NB4 (cell line): ENCODE measurements at regions not wholly inside any gene's neighbourhood (a gene's known extent, or its start where the extent isn't known, plus 50 kb on each side); places are given as distances from the start of the nearest gene placed in this dataset.

ENCODE experiments used
- DNase-seq: peaks from one replicate; pipeline ENCODE4 v3.0.0; 2010; ENCODE audit warnings: low read depth
- H3K4me3 ChIP-seq: one replicate; pipeline ENCODE4 v1.5.1; 2011; ENCODE audit warnings: mild to moderate bottlenecking, low read depth, low read length, moderate library complexity
- MYC ChIP-seq: IDR thresholded peaks from 2 replicates; pipeline ENCODE4 v1.6.1; 2011; ENCODE audit warnings: low read depth, low read length
- POLR2A ChIP-seq: IDR thresholded peaks from 2 replicates; pipeline ENCODE4 v1.6.1; 2011; ENCODE audit warnings: mild to moderate bottlenecking; ENCODE audit not compliant: insufficient read length; ENCODE audit errors: extremely low read depth
- TF ChIP-seq, protein P1 (sequence below): IDR thresholded peaks from 2 replicates; pipeline ENCODE4 v1.6.1; 2011; ENCODE audit warnings: low read depth, low read length
- TF ChIP-seq, protein P2 (sequence below): IDR thresholded peaks from one replicate; pipeline ENCODE4 v1.5.1; 2012; ENCODE audit warnings: low read depth, low read length

GRCh38 chr7:69047151-69047754 is 551.0 kb upstream of the AUTS2 start:
- DNase-seq: no peak
- TF ChIP-seq, protein P1, sequence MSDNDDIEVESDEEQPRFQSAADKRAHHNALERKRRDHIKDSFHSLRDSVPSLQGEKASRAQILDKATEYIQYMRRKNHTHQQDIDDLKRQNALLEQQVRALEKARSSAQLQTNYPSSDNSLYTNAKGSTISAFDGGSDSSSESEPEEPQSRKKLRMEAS: no peak
- no peak for TF ChIP-seq POLR2A
- TF ChIP-seq, protein P2, sequence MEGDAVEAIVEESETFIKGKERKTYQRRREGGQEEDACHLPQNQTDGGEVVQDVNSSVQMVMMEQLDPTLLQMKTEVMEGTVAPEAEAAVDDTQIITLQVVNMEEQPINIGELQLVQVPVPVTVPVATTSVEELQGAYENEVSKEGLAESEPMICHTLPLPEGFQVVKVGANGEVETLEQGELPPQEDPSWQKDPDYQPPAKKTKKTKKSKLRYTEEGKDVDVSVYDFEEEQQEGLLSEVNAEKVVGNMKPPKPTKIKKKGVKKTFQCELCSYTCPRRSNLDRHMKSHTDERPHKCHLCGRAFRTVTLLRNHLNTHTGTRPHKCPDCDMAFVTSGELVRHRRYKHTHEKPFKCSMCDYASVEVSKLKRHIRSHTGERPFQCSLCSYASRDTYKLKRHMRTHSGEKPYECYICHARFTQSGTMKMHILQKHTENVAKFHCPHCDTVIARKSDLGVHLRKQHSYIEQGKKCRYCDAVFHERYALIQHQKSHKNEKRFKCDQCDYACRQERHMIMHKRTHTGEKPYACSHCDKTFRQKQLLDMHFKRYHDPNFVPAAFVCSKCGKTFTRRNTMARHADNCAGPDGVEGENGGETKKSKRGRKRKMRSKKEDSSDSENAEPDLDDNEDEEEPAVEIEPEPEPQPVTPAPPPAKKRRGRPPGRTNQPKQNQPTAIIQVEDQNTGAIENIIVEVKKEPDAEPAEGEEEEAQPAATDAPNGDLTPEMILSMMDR: no peak
- TF ChIP-seq MYC: no peak
- H3K4me3 ChIP-seq: no peak overlapping the region

DNA sequence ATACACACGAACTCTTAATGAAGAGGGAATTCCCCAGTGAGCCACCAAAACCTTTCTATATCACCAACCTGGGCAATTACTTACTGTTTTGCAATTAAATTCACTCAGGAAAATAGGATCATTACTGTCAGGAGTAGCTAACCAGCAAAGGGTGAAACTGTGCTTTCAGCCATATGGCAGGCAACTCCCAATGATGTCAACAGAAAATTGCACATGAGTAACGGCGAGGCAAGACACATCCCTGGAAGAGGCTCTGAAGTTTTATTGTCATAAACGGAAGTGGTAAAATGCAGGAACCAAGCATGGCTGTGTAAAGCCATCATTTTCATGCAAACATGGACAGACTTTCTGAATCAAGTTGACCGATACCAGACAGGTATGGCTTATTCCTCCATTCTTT is 548.9 kb upstream of the AUTS2 start:
- TF ChIP-seq, protein P2: no peak
- TF ChIP-seq, protein P1: no peak
- TF ChIP-seq POLR2A (no peak), MYC (no peak)
- H3K4me3 ChIP-seq: no peak overlapping the region
- DNase-seq: no peak

DNA sequence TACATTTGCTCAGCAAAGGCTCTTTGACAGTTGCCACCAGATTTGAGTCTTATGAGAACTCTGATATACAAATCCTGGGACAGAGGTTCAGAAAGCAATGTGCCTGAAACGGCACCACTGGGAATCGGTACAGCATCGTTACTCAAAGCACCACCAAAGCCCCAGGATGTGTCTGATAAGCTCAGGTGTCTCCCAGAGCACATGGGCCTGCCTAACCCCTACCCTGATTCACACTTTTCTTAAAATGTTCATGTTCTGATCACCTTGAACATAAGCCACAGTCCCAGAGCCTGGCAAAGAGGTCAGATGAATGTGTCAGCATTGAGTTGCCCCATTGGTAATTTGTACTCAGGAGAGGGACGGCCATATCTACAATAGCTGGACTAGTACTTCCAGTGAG is 545.8 kb upstream of the AUTS2 start:
- no peak for DNase-seq
- H3K4me3 ChIP-seq: no peak overlapping the region
- TF ChIP-seq MYC (no peak), POLR2A (no peak)
- TF ChIP-seq, protein P1: no peak
- TF ChIP-seq, protein P2: no peak

DNA sequence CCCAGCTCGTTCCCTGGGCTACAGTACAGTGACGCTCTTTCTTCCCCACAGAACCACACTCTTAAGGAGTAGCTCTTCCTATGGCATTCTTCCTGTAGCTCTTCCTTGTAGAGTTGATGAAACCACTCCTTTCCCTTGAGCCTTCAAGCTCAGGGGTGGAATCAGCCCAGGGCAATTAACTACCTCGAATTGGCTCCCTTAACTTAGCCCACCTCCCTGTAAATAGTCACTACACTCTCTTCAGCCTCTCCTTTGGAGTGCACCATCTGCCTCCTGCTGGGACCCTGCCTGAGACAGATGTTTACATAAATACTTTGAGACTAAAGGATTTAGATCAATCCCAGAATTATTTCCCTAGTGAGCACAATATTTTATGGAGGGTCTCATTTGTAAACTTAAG is 537.8 kb upstream of the AUTS2 start:
- TF ChIP-seq, protein P1: no peak
- TF ChIP-seq, protein P2: no peak
- no peak for TF ChIP-seq POLR2A
- TF ChIP-seq MYC: no peak
- no peak for DNase-seq
- no peak overlapping the region for H3K4me3 ChIP-seq

GRCh38 chr7:69062020-69062765 is 536.1 kb upstream of the AUTS2 start:
- no peak overlapping the region for H3K4me3 ChIP-seq
- TF ChIP-seq, protein P1: no peak
- TF ChIP-seq, protein P2: no peak
- TF ChIP-seq POLR2A: no peak
- no peak for TF ChIP-seq MYC
- DNase-seq: no peak
